GM18520 (cell line): ENCODE measurements at regions not wholly inside any gene's neighbourhood (a gene's known extent, or its start where the extent isn't known, plus 50 kb on each side); places are given as distances from the start of the nearest gene placed in this dataset.

Source experiments
- ATAC-seq: cut with Tn5 transposase; IDR thresholded peaks from one replicate; pipeline ENCODE4 v1.9.1; 2021; ENCODE audit not compliant: unreplicated experiment

- ATAC-seq = no peak
These were observed 508.3 kb upstream of the MYT1L start for GRCh38 chr2:2839393-2839781.

GRCh38 chr2:2838548-2838845 lies 507.4 kb upstream of the MYT1L start:
- no peak for ATAC-seq

GRCh38 chr2:2837746-2838547 lies 506.9 kb upstream of the MYT1L start:
- ATAC-seq = no peak

- ATAC-seq = no peak
These were observed 505.4 kb upstream of the MYT1L start for GRCh38 chr2:2836343-2837070.

- no peak for ATAC-seq
These were observed 503.6 kb upstream of the MYT1L start for GRCh38 chr2:2834516-2835254.

- no peak for ATAC-seq
These were observed 503.0 kb upstream of the MYT1L start for GRCh38 chr2:2834105-2834504.

- ATAC-seq = no peak
These were observed 501.6 kb upstream of the MYT1L start for GRCh38 chr2:2832657-2833056.

GRCh38 chr2:2831633-2832032 lies 500.6 kb upstream of the MYT1L start:
- ATAC-seq = no peak

GRCh38 chr2:2830576-2830975 lies 499.5 kb upstream of the MYT1L start:
- ATAC-seq = no peak

GRCh38 chr2:2828774-2829368 lies 497.8 kb upstream of the MYT1L start:
- ATAC-seq = no peak

- ATAC-seq = no peak
These were observed 496.7 kb upstream of the MYT1L start for GRCh38 chr2:2827761-2828221.

- no peak for ATAC-seq
These were observed 496.1 kb upstream of the MYT1L start for GRCh38 chr2:2827046-2827636.

- no peak for ATAC-seq
These were observed 495.5 kb upstream of the MYT1L start for GRCh38 chr2:2826621-2827020.

- ATAC-seq = no peak
These were observed 495.1 kb upstream of the MYT1L start for GRCh38 chr2:2826209-2826551.

GRCh38 chr2:2825516-2826208 lies 494.6 kb upstream of the MYT1L start:
- ATAC-seq = no peak

GRCh38 chr2:2825062-2825461 lies 494.0 kb upstream of the MYT1L start:
- no peak for ATAC-seq

- ATAC-seq = no peak
These were observed 493.5 kb upstream of the MYT1L start for GRCh38 chr2:2824588-2824987.

- no peak for ATAC-seq
These were observed 492.1 kb upstream of the MYT1L start for GRCh38 chr2:2823061-2823753.

GRCh38 chr2:2822143-2822542 lies 491.1 kb upstream of the MYT1L start:
- no peak for ATAC-seq

- ATAC-seq = no peak
These were observed 481.6 kb upstream of the MYT1L start for GRCh38 chr2:2812648-2813047.
